GM12873 (cell line): ENCODE measurements at regions not wholly inside any gene's neighbourhood (a gene's known extent, or its start where the extent isn't known, plus 50 kb on each side); places are given as distances from the start of the nearest gene placed in this dataset.

Experiments used
- TF ChIP-seq, protein P1 (sequence below): IDR thresholded peaks from 2 replicates; pipeline ENCODE4 v1.5.1; 2012; ENCODE audit warnings: low read depth, mild to moderate bottlenecking, moderate library complexity, low read length, control low read depth; ENCODE audit not compliant: insufficient read depth; ENCODE audit errors: missing control alignments

- TF ChIP-seq, protein P1, sequence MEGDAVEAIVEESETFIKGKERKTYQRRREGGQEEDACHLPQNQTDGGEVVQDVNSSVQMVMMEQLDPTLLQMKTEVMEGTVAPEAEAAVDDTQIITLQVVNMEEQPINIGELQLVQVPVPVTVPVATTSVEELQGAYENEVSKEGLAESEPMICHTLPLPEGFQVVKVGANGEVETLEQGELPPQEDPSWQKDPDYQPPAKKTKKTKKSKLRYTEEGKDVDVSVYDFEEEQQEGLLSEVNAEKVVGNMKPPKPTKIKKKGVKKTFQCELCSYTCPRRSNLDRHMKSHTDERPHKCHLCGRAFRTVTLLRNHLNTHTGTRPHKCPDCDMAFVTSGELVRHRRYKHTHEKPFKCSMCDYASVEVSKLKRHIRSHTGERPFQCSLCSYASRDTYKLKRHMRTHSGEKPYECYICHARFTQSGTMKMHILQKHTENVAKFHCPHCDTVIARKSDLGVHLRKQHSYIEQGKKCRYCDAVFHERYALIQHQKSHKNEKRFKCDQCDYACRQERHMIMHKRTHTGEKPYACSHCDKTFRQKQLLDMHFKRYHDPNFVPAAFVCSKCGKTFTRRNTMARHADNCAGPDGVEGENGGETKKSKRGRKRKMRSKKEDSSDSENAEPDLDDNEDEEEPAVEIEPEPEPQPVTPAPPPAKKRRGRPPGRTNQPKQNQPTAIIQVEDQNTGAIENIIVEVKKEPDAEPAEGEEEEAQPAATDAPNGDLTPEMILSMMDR = no peak
Observed at GRCh38 chr6:19697744-19698290, 139.4 kb upstream of the ID4 start.

- TF ChIP-seq, protein P1 = no peak
Observed at GRCh38 chr6:19699932-19700331, 137.2 kb upstream of the ID4 start.

- TF ChIP-seq, protein P1 = no peak
Observed at GRCh38 chr6:19705606-19706005, 131.6 kb upstream of the ID4 start.

GRCh38 chr6:19712012-19712688 is 125.0 kb upstream of the ID4 start:
- TF ChIP-seq, protein P1 = no peak

- TF ChIP-seq, protein P1 = no peak
Observed at GRCh38 chr6:19712998-19713397, 124.2 kb upstream of the ID4 start.

DNA sequence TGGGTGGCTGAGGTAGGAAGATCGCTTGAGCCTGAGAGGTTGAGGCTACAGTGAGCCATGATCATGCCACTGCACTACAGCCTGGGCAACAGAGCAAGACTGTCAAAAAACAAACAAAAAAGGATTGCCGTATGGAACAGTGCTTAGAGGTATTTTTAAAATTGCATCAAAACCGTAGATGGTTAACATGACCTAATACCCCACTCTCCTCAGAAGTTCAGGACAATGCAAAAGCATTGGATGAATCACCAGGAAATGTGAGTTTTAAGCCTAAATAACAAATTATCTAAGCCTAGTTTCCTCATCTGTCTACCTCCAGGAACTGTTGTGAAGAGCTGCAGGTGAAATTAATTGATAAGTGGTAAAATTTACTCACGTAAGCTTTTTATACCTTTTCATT is 123.8 kb upstream of the ID4 start:
- TF ChIP-seq, protein P1 = no peak

GRCh38 chr6:19713984-19714383 is 123.2 kb upstream of the ID4 start:
- TF ChIP-seq, protein P1 = no peak
